OCI-LY7 (cell line): ENCODE measurements at regions not wholly inside any gene's neighbourhood (a gene's known extent, or its start where the extent isn't known, plus 50 kb on each side); places are given as distances from the start of the nearest gene placed in this dataset.

Experiments used
- BruUV-seq: library from RNA; stranded (reverse); fragments of 400-500 nt; replicated peaks from 2 replicates; lab custom pipeline; 2021; lab: Mats Ljungman, UMichigan
- CTCF ChIA-PET: fragments of 300-600 bp; sonication (Branson Sonifier 250); formaldehyde crosslinking; loops from one replicate; lab custom pipeline; 2022; ENCODE audit warnings: antibody characterized with exemption; ENCODE audit not compliant: unreplicated experiment; lab: Charles Lee
- POLR2A ChIA-PET: fragments of 300-600 bp; sonication (Branson Sonifier 250); formaldehyde crosslinking; loops from one replicate; lab custom pipeline; 2022; ENCODE audit warnings: antibody characterized with exemption; lab: Charles Lee
- DNase-seq: peaks from one replicate; pipeline ENCODE4 v3.0.0-alpha.2; 2015; ENCODE audit warnings: low spot score
- H2AFZ ChIP-seq: fragments of 200-600 bp; sonication (generic), shearing (Covaris generic); 2 replicates; pipeline ENCODE4 v1.6.1; 2014; ENCODE audit warnings: mild to moderate bottlenecking, antibody characterized with exemption, low read length, moderate library complexity
- H3K27ac ChIP-seq: fragments of 200-600 bp; sonication (generic); 2 replicates; pipeline ENCODE4 v1.5.1; 2014; ENCODE audit warnings: mixed run types, low read depth, mild to moderate bottlenecking, moderate library complexity, low read length, inconsistent platforms; ENCODE audit not compliant: poor library complexity, severe bottlenecking
- H3K36me3 ChIP-seq: fragments of 200-600 bp; sonication (generic); 2 replicates; pipeline ENCODE4 v1.6.1; 2014; ENCODE audit warnings: mild to moderate bottlenecking, antibody characterized with exemption, low read length, moderate library complexity, mixed read lengths; ENCODE audit not compliant: insufficient read depth
- H3K4me1 ChIP-seq: fragments of 200-600 bp; sonication (generic); 2 replicates; pipeline ENCODE4 v1.5.1; 2014; ENCODE audit warnings: mild to moderate bottlenecking, low read length; ENCODE audit not compliant: insufficient read depth, poor library complexity, severe bottlenecking
- H3K4me2 ChIP-seq: fragments of 200-600 bp; sonication (generic); 2 replicates; pipeline ENCODE4 v1.6.1; 2014; ENCODE audit warnings: mild to moderate bottlenecking, low read length
- H3K4me3 ChIP-seq: fragments of 200-600 bp; sonication (generic); 2 replicates; pipeline ENCODE4 v1.5.1; 2014; ENCODE audit warnings: mild to moderate bottlenecking, low read depth, low read length; ENCODE audit not compliant: poor library complexity, severe bottlenecking
- H3K79me2 ChIP-seq: fragments of 200-600 bp; sonication (generic); 2 replicates; pipeline ENCODE4 v1.6.1; 2016; ENCODE audit warnings: low read depth, mild to moderate bottlenecking, low read length, moderate library complexity, mixed read lengths; ENCODE audit not compliant: insufficient read depth
- H3K9me2 ChIP-seq: fragments of 200-600 bp; sonication (generic); 2 replicates; pipeline ENCODE4 v1.6.1; 2016; ENCODE audit warnings: mild to moderate bottlenecking, low read length, mixed read lengths; ENCODE audit not compliant: insufficient read depth
- H3K9me3 ChIP-seq: fragments of 200-600 bp; sonication (generic); 2 replicates; pipeline ENCODE4 v1.6.1; 2014; ENCODE audit warnings: mild to moderate bottlenecking, mixed run types, low read length, mixed read lengths
- H4K20me1 ChIP-seq: fragments of 200-600 bp; sonication (generic); 2 replicates; pipeline ENCODE4 v1.6.1; 2014; ENCODE audit warnings: mild to moderate bottlenecking, antibody characterized with exemption, low read length, moderate library complexity, mixed read lengths; ENCODE audit not compliant: insufficient read depth
- EZH2phosphoT487 ChIP-seq: fragments of 200-600 bp; sonication (generic); IDR thresholded peaks from 2 replicates; pipeline ENCODE4 v1.6.1; 2018; ENCODE audit warnings: low read depth, borderline replicate concordance, mild to moderate bottlenecking, mixed run types, antibody characterized with exemption, low read length, moderate library complexity, mixed read lengths
- intact Hi-C: fragments of 100-400 bp; cut with micrococcal nuclease; formaldehyde crosslinking; loops from one replicate; pipeline ENCODE4 v1.10.0; 2022; ENCODE audit not compliant: unreplicated experiment
- TF ChIP-seq, protein P1 (sequence below): fragments of 200-600 bp; sonication (generic); conservative IDR thresholded peaks from 2 replicates; pipeline ENCODE4 v1.5.1; 2014; ENCODE audit warnings: mild to moderate bottlenecking, antibody characterized with exemption, low read length, moderate library complexity, mixed read lengths

GRCh38 chr2:128684523-128684922 is 365.9 kb upstream of the HS6ST1 start:
- intact Hi-C loops, result no loop called here
- ChIA-PET CTCF (no interaction called here), POLR2A (no interaction called here)
- Histone ChIP-seq H3K9me2 (no peaks in the 10 kb centered on the region), H3K4me1 (no peaks in the 10 kb centered on the region), H3K4me2 (no peak overlapping the region), H3K27ac (no peak overlapping the region), H2AFZ (no peak overlapping the region), H3K36me3 (no peaks in the 10 kb centered on the region), H3K79me2 (no peaks in the 10 kb centered on the region), H3K9me3 (no peaks in the 10 kb centered on the region), H3K4me3 (no peak overlapping the region), H4K20me1 (no peaks in the 10 kb centered on the region)
- no TSS peak for BruUV-seq
- no peak for TF ChIP-seq EZH2phosphoT487
- TF ChIP-seq, protein P1, sequence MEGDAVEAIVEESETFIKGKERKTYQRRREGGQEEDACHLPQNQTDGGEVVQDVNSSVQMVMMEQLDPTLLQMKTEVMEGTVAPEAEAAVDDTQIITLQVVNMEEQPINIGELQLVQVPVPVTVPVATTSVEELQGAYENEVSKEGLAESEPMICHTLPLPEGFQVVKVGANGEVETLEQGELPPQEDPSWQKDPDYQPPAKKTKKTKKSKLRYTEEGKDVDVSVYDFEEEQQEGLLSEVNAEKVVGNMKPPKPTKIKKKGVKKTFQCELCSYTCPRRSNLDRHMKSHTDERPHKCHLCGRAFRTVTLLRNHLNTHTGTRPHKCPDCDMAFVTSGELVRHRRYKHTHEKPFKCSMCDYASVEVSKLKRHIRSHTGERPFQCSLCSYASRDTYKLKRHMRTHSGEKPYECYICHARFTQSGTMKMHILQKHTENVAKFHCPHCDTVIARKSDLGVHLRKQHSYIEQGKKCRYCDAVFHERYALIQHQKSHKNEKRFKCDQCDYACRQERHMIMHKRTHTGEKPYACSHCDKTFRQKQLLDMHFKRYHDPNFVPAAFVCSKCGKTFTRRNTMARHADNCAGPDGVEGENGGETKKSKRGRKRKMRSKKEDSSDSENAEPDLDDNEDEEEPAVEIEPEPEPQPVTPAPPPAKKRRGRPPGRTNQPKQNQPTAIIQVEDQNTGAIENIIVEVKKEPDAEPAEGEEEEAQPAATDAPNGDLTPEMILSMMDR, result no peak
- no peak for DNase-seq

DNA sequence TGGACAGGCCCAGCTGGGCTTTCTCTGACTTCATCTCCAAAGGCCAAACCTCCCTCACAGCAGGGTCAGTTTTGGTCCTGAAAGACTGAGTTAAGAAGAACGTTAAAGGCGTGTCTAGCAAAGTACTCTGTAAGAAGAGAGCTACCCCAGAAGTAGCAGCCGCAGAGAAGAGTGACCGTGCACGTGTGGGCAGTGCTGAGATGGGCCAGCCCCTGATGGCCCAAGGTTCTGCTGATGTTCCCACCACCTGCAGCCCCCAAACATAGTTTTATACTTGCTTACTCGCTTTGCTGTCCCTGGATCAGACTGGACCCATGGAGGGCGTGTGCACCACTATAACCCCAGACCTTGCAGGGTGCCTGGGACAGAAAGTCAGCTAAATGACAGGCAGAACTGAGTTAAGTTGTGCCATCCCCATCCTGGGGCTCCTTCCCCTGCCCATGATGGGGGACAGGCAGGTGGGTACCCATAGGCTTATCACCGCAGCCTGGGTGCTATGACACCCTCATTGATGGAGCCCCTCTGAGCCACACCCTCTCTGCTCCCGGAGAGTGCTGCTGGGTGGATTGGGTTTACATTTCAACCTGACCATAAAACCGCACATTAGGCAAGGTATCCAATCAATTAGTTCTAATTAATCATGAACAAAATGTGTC is 367.3 kb upstream of the HS6ST1 start:
- CTCF ChIA-PET, result no interaction called here
- TF ChIP-seq, protein P1, result no peak
- no peak for TF ChIP-seq EZH2phosphoT487

DNA sequence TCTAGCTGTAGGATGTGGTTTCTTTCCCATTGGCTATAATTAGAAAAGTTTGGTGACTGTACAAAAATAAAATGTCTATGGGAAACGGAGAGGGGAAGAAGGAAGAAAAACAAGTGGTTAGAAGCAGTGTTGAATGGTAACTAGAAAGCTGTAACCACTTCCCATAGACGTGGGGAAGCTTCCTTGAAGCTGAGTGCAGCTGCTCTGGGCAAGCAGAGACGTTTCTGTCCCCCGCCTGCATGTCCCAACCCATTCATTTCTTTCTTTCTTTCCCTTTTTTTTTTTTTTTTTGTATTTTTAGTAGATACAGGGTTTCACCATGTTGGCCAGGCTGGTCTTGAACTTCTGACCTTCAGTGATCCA is 367.8 kb upstream of the HS6ST1 start:
- H3K36me3 ChIP-seq, result no peaks in the 10 kb centered on the region
- CTCF ChIA-PET, result no interaction called here

More for the DNA sequence above, 367.3 kb upstream of the HS6ST1 start:
- H3K27ac ChIP-seq, result no peak overlapping the region
- H3K79me2 ChIP-seq, result no peaks in the 10 kb centered on the region
- no peak overlapping the region for H3K4me2 ChIP-seq
- no peaks in the 10 kb centered on the region for H3K9me3 ChIP-seq
- no peaks in the 10 kb centered on the region for H3K36me3 ChIP-seq
- POLR2A ChIA-PET, result interaction anchor here (1.9 kb wide), 1 partner anchor 12 kb away, joined by 5 read pairs; no protein-coding TSS in a partner anchor
- BruUV-seq, result no TSS peak
- no peaks in the 10 kb centered on the region for H3K4me1 ChIP-seq
- no peaks in the 10 kb centered on the region for H3K9me2 ChIP-seq
- no peaks in the 10 kb centered on the region for H4K20me1 ChIP-seq
- no peak overlapping the region for H3K4me3 ChIP-seq
- intact Hi-C loops, result no loop called here
- no peak for DNase-seq
- no peak overlapping the region for H2AFZ ChIP-seq

More for the DNA sequence above, 367.8 kb upstream of the HS6ST1 start:
- Histone ChIP-seq H3K9me2 (no peaks in the 10 kb centered on the region), H3K4me1 (no peaks in the 10 kb centered on the region), H2AFZ (no peak overlapping the region), H3K79me2 (no peaks in the 10 kb centered on the region), H3K4me2 (no peak overlapping the region), H3K4me3 (no peak overlapping the region), H3K27ac (no peak overlapping the region), H3K9me3 (no peaks in the 10 kb centered on the region), H4K20me1 (no peaks in the 10 kb centered on the region)
- no peak for TF ChIP-seq EZH2phosphoT487
- no peak for DNase-seq
- POLR2A ChIA-PET, result interaction anchor here (1.9 kb wide), 1 partner anchor 12 kb away, joined by 5 read pairs; no protein-coding TSS in a partner anchor
- no TSS peak for BruUV-seq
- intact Hi-C loops, result no loop called here
